HEK293 (cell line): ENCODE measurements at regions not wholly inside any gene's neighbourhood (a gene's known extent, or its start where the extent isn't known, plus 50 kb on each side); places are given as distances from the start of the nearest gene placed in this dataset.

Experiments
- CTCF ChIA-PET: fragments of 350-600 bp; formaldehyde crosslinking; extraction: SDS; loops from one replicate; lab custom pipeline; 2021; ENCODE audit warnings: antibody characterized with exemption; lab: Yijun Ruan, JAX
- POLR2A ChIA-PET: fragments of 300-600 bp; formaldehyde crosslinking; extraction: SDS; loops from one replicate; lab custom pipeline; 2020; ENCODE audit warnings: antibody characterized with exemption, inconsistent platforms; lab: Yijun Ruan, JAX
- H3K27ac ChIP-seq: fragments of 200-500 bp; sonication (Bioruptor generic); 2 replicates; pipeline ENCODE4 v1.5.1; 2014; ENCODE audit warnings: low read depth, low read length, control low read depth, inconsistent platforms; ENCODE audit errors: extremely low read depth
- H3K36me3 ChIP-seq, 2 experiments: fragments of 200-500 bp in 1 of 2; sonication (Bioruptor generic) in 1 of 2; 1 replicate in 1 of 2; 2 replicates in 1 of 2; pipeline ENCODE4 v1.5.1; 2014 to 2017; ENCODE audit warnings: inconsistent platforms in 2 of 2, low read length in 2 of 2; ENCODE audit not compliant: control insufficient read depth in 2 of 2, insufficient read depth in 1 of 2
- H3K4me1 ChIP-seq: fragments of 200-500 bp; sonication (Bioruptor generic); 2 replicates; pipeline ENCODE4 v1.5.1; 2014; ENCODE audit warnings: mild to moderate bottlenecking, low read length, inconsistent platforms; ENCODE audit not compliant: control insufficient read depth, insufficient read depth
- H3K4me3 ChIP-seq: 2 replicates; pipeline ENCODE4 v1.5.1; 2011; ENCODE audit warnings: low read depth, mild to moderate bottlenecking, control low read depth, low read length, moderate library complexity
- H3K9me3 ChIP-seq: fragments of 200-500 bp; sonication (Bioruptor generic); 2 replicates; pipeline ENCODE4 v1.5.1; 2014; ENCODE audit warnings: low read depth, low read length, inconsistent platforms; ENCODE audit not compliant: control insufficient read depth, insufficient read depth
- GLIS2 ChIP-seq: fragments of 450-650 bp; formaldehyde crosslinking; IDR thresholded peaks from 2 replicates; pipeline ENCODE4 v1.5.1; 2016; ENCODE audit warnings: missing biosample characterization, missing genetic modification characterization
- KLF16 ChIP-seq: fragments of 450-650 bp; formaldehyde crosslinking; IDR thresholded peaks from 2 replicates; pipeline ENCODE4 v1.5.1; 2017; ENCODE audit warnings: missing biosample characterization, missing genetic modification characterization
- MEIS1 ChIP-seq: sonication (generic); formaldehyde crosslinking; IDR thresholded peaks from 2 replicates; pipeline ENCODE4 v1.8.1; 2022; ENCODE audit warnings: missing genetic modification reagents, mild to moderate bottlenecking, borderline replicate concordance
- OVOL3 ChIP-seq: fragments of 450-650 bp; formaldehyde crosslinking; IDR thresholded peaks from 2 replicates; pipeline ENCODE4 v1.5.1; 2016; ENCODE audit warnings: missing biosample characterization, missing genetic modification characterization
- ZEB2 ChIP-seq: fragments of 450-650 bp; formaldehyde crosslinking; IDR thresholded peaks from 2 replicates; pipeline ENCODE4 v1.5.1; 2016; ENCODE audit warnings: missing biosample characterization, missing genetic modification characterization
- ZFHX2 ChIP-seq: fragments of 450-650 bp; formaldehyde crosslinking; conservative IDR thresholded peaks from 2 replicates; pipeline ENCODE4 v1.5.1; 2016; ENCODE audit warnings: missing biosample characterization, missing genetic modification characterization
- ZFP37 ChIP-seq: fragments of 450-650 bp; formaldehyde crosslinking; IDR thresholded peaks from 2 replicates; pipeline ENCODE4 v1.5.1; 2016; ENCODE audit warnings: missing biosample characterization, missing genetic modification characterization
- ZFP41 ChIP-seq: fragments of 450-650 bp; formaldehyde crosslinking; IDR thresholded peaks from 2 replicates; pipeline ENCODE4 v1.5.1; 2016; ENCODE audit warnings: missing biosample characterization, missing genetic modification characterization, borderline replicate concordance
- ZNF121 ChIP-seq: fragments of 450-650 bp; formaldehyde crosslinking; IDR thresholded peaks from 2 replicates; pipeline ENCODE4 v1.5.1; 2016; ENCODE audit warnings: missing biosample characterization, missing genetic modification characterization
- ZNF146 ChIP-seq: fragments of 450-650 bp; formaldehyde crosslinking; IDR thresholded peaks from 2 replicates; pipeline ENCODE4 v1.5.1; 2016; ENCODE audit warnings: missing biosample characterization, missing genetic modification characterization
- ZNF2 ChIP-seq: fragments of 450-650 bp; formaldehyde crosslinking; IDR thresholded peaks from 2 replicates; pipeline ENCODE4 v1.5.1; 2016; ENCODE audit warnings: missing biosample characterization, missing genetic modification characterization
- ZNF239 ChIP-seq: fragments of 450-650 bp; formaldehyde crosslinking; IDR thresholded peaks from 2 replicates; pipeline ENCODE4 v1.5.1; 2016; ENCODE audit warnings: missing biosample characterization, missing genetic modification characterization
- ZNF302 ChIP-seq: fragments of 450-650 bp; formaldehyde crosslinking; IDR thresholded peaks from 2 replicates; pipeline ENCODE4 v1.5.1; 2016; ENCODE audit warnings: missing biosample characterization, missing genetic modification characterization, low read depth
- ZNF311 ChIP-seq: fragments of 450-650 bp; formaldehyde crosslinking; IDR thresholded peaks from 2 replicates; pipeline ENCODE4 v1.5.1; 2017; ENCODE audit warnings: missing biosample characterization, missing genetic modification characterization, borderline replicate concordance
- ZNF404 ChIP-seq: fragments of 450-650 bp; formaldehyde crosslinking; IDR thresholded peaks from 2 replicates; pipeline ENCODE4 v1.5.1; 2017; ENCODE audit warnings: missing biosample characterization, missing genetic modification characterization
- ZNF510 ChIP-seq: fragments of 450-650 bp; formaldehyde crosslinking; IDR thresholded peaks from 2 replicates; pipeline ENCODE4 v1.5.1; 2018; ENCODE audit warnings: mild to moderate bottlenecking, missing genetic modification characterization, missing biosample characterization; ENCODE audit not compliant: insufficient replicate concordance
- ZNF530 ChIP-seq: fragments of 450-650 bp; formaldehyde crosslinking; IDR thresholded peaks from 2 replicates; pipeline ENCODE4 v1.5.1; 2016; ENCODE audit warnings: low read depth, missing biosample characterization, missing genetic modification characterization
- ZNF544 ChIP-seq: fragments of 450-650 bp; formaldehyde crosslinking; IDR thresholded peaks from 2 replicates; pipeline ENCODE4 v1.5.0; 2017; ENCODE audit warnings: missing biosample characterization, missing genetic modification characterization
- ZNF561 ChIP-seq: fragments of 450-650 bp; IDR thresholded peaks from 2 replicates; pipeline ENCODE4 v1.5.1; 2018; ENCODE audit warnings: missing biosample characterization, missing genetic modification characterization, borderline replicate concordance
- ZNF610 ChIP-seq: fragments of 450-650 bp; formaldehyde crosslinking; IDR thresholded peaks from 2 replicates; pipeline ENCODE4 v1.5.1; 2016; ENCODE audit warnings: missing biosample characterization, missing genetic modification characterization, borderline replicate concordance
- ZNF677 ChIP-seq: fragments of 450-650 bp; IDR thresholded peaks from 2 replicates; pipeline ENCODE4 v1.5.0; 2018; ENCODE audit warnings: missing biosample characterization, mild to moderate bottlenecking, missing genetic modification characterization, moderate library complexity
- ZNF776 ChIP-seq: fragments of 450-650 bp; formaldehyde crosslinking; IDR thresholded peaks from 2 replicates; pipeline ENCODE4 v1.5.0; 2017; ENCODE audit warnings: missing biosample characterization, missing genetic modification characterization, borderline replicate concordance
- TF ChIP-seq, protein P1 (sequence below): fragments of 450-650 bp; formaldehyde crosslinking; IDR thresholded peaks from 2 replicates; pipeline ENCODE4 v1.5.1; 2016; ENCODE audit warnings: missing biosample characterization, missing genetic modification characterization
- TF ChIP-seq, protein P2 (sequence below): fragments of 450-650 bp; formaldehyde crosslinking; IDR thresholded peaks from 2 replicates; pipeline ENCODE4 v1.5.1; 2016; ENCODE audit warnings: missing biosample characterization, missing genetic modification characterization, borderline replicate concordance
- TF ChIP-seq, protein P3 (sequence below): fragments of 450-650 bp; formaldehyde crosslinking; IDR thresholded peaks from 2 replicates; pipeline ENCODE4 v1.5.1; 2016; ENCODE audit warnings: missing biosample characterization, missing genetic modification characterization
- TF ChIP-seq, protein P4 (sequence below): fragments of 450-650 bp; formaldehyde crosslinking; IDR thresholded peaks from 2 replicates; pipeline ENCODE4 v1.5.1; 2016; ENCODE audit warnings: missing biosample characterization, missing genetic modification characterization

DNA sequence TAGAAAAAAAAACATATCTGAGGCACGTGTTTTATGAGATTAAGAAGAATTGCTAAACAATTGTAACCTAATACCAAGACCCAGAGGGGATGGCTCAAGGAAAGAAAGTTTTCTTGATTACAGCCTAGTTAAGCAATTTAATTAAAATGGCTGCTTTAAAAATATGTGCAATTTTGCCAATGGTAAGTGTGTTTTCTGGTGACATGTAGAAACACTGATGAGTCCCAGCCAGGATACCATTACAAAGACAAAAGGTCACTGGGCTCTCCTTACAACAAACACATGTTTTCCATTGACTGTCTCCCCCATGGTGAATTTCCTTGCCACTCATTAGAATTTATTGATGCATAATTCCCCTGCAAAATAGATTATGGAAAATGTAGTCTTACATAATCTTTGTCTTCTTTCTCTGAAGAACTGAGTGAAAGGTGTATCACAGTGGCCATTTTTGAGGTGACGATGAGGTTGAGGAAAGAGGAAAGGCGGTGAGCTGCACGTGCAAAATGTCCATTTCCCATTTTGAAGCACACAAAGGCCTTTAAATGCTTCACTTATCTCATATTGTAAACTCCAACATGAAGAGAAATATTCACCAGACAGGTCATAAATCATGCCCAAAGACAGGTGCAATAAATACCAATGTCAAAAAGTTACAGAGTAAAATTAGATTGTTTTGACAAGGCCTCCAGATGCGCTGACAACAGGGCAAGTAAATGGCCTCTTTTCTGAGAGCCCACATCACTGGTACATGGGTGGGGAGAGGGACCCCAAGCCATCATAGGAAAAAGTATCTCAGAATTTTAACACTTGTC lies 696.9 kb downstream of the KCNJ2 start:
- Histone ChIP-seq H3K27ac (no peak overlapping the region), H3K36me3 (no peaks in the 10 kb centered on the region), H3K9me3 (no peaks in the 10 kb centered on the region), H3K4me3 (no peak overlapping the region)
- CTCF ChIA-PET: no interaction called here
- no peak for TF ChIP-seq ZNF239 (tag by site-specific recombination)
- TF ChIP-seq ZNF561: no peak
- no peak for TF ChIP-seq ZNF544 (tag by site-specific recombination)
- no peak for TF ChIP-seq ZNF121 (tag by site-specific recombination)
- no peak for TF ChIP-seq GLIS2
- no peak for TF ChIP-seq ZNF677 (tag by site-specific recombination)
- TF ChIP-seq ZFHX2 (tag by site-specific recombination): no peak
- TF ChIP-seq ZFP41 (tag by site-specific recombination): no peak
- TF ChIP-seq ZNF404 (tag by site-specific recombination): no peak
- TF ChIP-seq ZNF146 (tag by site-specific recombination): no peak
- TF ChIP-seq, all 188 proteins: peak for 0
- POLR2A ChIA-PET: no interaction called here
- H3K4me1 ChIP-seq: peaks cover 4% of the 10 kb centered on the region; the same call in 1 of the 2 replicates

DNA sequence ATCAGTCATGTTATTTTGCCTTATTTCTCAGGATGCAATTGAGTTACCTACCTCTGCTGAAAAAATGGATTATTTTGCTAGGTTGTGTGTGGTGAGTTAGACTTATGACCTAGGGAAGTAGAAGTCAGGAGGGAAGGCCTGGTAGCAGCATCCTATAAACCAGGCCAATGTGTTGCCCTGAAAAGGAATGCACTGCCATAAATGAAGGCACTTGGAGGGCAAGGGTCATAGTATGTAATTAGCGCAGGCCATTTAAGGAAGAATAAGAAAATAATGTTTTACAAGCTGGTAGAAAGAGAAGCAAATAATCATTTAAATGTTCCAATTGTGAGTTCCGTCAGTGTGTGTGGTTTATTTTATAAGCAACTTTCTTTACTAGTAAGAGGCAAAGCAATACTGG lies 698.8 kb downstream of the KCNJ2 start:
- no peak overlapping the region for H3K27ac ChIP-seq
- H3K36me3 ChIP-seq: no peaks in the 10 kb centered on the region
- H3K4me1 ChIP-seq: peaks cover 4% of the 10 kb centered on the region; the same call in 1 of the 2 replicates
- H3K4me3 ChIP-seq: no peak overlapping the region
- ChIA-PET POLR2A (no interaction called here), CTCF (no interaction called here)
- H3K9me3 ChIP-seq: no peaks in the 10 kb centered on the region
- TF ChIP-seq MEIS1 (CRISPR knock-in tag) (no peak), ZNF2 (tag by site-specific recombination) (no peak), ZNF776 (tag by site-specific recombination) (no peak), ZFP37 (tag by site-specific recombination) (no peak), ZNF311 (tag by site-specific recombination) (no peak), ZNF544 (tag by site-specific recombination) (no peak), ZEB2 (tag by site-specific recombination) (no peak), ZNF530 (tag by site-specific recombination) (no peak), ZNF404 (tag by site-specific recombination) (no peak), ZNF510 (tag by site-specific recombination) (no peak), KLF16 (no peak), ZNF610 (tag by site-specific recombination) (no peak), ZNF302 (tag by site-specific recombination) (no peak), OVOL3 (tag by site-specific recombination) (no peak)
- TF ChIP-seq, protein P1, sequence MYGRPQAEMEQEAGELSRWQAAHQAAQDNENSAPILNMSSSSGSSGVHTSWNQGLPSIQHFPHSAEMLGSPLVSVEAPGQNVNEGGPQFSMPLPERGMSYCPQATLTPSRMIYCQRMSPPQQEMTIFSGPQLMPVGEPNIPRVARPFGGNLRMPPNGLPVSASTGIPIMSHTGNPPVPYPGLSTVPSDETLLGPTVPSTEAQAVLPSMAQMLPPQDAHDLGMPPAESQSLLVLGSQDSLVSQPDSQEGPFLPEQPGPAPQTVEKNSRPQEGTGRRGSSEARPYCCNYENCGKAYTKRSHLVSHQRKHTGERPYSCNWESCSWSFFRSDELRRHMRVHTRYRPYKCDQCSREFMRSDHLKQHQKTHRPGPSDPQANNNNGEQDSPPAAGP (tag by site-specific recombination): no peak
- TF ChIP-seq, protein P2, sequence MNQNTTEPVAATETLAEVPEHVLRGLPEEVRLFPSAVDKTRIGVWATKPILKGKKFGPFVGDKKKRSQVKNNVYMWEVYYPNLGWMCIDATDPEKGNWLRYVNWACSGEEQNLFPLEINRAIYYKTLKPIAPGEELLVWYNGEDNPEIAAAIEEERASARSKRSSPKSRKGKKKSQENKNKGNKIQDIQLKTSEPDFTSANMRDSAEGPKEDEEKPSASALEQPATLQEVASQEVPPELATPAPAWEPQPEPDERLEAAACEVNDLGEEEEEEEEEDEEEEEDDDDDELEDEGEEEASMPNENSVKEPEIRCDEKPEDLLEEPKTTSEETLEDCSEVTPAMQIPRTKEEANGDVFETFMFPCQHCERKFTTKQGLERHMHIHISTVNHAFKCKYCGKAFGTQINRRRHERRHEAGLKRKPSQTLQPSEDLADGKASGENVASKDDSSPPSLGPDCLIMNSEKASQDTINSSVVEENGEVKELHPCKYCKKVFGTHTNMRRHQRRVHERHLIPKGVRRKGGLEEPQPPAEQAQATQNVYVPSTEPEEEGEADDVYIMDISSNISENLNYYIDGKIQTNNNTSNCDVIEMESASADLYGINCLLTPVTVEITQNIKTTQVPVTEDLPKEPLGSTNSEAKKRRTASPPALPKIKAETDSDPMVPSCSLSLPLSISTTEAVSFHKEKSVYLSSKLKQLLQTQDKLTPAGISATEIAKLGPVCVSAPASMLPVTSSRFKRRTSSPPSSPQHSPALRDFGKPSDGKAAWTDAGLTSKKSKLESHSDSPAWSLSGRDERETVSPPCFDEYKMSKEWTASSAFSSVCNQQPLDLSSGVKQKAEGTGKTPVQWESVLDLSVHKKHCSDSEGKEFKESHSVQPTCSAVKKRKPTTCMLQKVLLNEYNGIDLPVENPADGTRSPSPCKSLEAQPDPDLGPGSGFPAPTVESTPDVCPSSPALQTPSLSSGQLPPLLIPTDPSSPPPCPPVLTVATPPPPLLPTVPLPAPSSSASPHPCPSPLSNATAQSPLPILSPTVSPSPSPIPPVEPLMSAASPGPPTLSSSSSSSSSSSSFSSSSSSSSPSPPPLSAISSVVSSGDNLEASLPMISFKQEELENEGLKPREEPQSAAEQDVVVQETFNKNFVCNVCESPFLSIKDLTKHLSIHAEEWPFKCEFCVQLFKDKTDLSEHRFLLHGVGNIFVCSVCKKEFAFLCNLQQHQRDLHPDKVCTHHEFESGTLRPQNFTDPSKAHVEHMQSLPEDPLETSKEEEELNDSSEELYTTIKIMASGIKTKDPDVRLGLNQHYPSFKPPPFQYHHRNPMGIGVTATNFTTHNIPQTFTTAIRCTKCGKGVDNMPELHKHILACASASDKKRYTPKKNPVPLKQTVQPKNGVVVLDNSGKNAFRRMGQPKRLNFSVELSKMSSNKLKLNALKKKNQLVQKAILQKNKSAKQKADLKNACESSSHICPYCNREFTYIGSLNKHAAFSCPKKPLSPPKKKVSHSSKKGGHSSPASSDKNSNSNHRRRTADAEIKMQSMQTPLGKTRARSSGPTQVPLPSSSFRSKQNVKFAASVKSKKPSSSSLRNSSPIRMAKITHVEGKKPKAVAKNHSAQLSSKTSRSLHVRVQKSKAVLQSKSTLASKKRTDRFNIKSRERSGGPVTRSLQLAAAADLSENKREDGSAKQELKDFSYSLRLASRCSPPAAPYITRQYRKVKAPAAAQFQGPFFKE: no peak
- TF ChIP-seq, protein P3, sequence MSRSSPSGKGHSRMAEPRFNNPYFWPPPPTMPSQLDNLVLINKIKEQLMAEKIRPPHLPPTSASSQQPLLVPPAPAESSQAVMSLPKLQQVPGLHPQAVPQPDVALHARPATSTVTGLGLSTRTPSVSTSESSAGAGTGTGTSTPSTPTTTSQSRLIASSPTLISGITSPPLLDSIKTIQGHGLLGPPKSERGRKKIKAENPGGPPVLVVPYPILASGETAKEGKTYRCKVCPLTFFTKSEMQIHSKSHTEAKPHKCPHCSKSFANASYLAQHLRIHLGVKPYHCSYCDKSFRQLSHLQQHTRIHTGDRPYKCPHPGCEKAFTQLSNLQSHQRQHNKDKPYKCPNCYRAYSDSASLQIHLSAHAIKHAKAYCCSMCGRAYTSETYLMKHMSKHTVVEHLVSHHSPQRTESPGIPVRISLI (tag by site-specific recombination): no peak
- TF ChIP-seq, protein P4, sequence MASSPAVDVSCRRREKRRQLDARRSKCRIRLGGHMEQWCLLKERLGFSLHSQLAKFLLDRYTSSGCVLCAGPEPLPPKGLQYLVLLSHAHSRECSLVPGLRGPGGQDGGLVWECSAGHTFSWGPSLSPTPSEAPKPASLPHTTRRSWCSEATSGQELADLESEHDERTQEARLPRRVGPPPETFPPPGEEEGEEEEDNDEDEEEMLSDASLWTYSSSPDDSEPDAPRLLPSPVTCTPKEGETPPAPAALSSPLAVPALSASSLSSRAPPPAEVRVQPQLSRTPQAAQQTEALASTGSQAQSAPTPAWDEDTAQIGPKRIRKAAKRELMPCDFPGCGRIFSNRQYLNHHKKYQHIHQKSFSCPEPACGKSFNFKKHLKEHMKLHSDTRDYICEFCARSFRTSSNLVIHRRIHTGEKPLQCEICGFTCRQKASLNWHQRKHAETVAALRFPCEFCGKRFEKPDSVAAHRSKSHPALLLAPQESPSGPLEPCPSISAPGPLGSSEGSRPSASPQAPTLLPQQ (tag by site-specific recombination): no peak
